OCI-LY3 (cell line): ENCODE measurements at regions not wholly inside any gene's neighbourhood (a gene's known extent, or its start where the extent isn't known, plus 50 kb on each side); places are given as distances from the start of the nearest gene placed in this dataset.

Experiments
- H2AFZ ChIP-seq: fragments of 200-600, 300-600 bp; shearing (Covaris generic); 2 replicates; pipeline ENCODE4 v1.6.0; 2014; ENCODE audit warnings: antibody characterized with exemption, low read depth, low read length
- H3K27ac ChIP-seq: fragments of 200-600, 300-600 bp; sonication (generic); 2 replicates; pipeline ENCODE4 v1.5.1; 2014; ENCODE audit warnings: mild to moderate bottlenecking, low read length, moderate library complexity, mixed read lengths
- H3K27me3 ChIP-seq: fragments of 200-600, 300-600 bp; sonication (generic); 2 replicates; pipeline ENCODE4 v1.6.1; 2014; ENCODE audit warnings: low read depth, low read length, mixed read lengths
- H3K36me3 ChIP-seq: fragments of 200-600, 300-600 bp; sonication (generic); replicated peaks from 2 replicates; pipeline ENCODE3; 2014; ENCODE audit warnings: low read depth, low read length, mixed read lengths
- H3K4me1 ChIP-seq: fragments of 300-600, 200-600 bp; sonication (generic); 2 replicates; pipeline ENCODE4 v1.6.1; 2014; ENCODE audit warnings: low read length, mixed read lengths
- H3K4me2 ChIP-seq: fragments of 200-600, 300-600 bp; sonication (generic); 2 replicates; pipeline ENCODE4 v1.6.1; 2014; ENCODE audit warnings: low read length, mixed read lengths
- H3K4me3 ChIP-seq: fragments of 300-600, 200-600 bp; sonication (generic); 2 replicates; pipeline ENCODE4 v1.5.1; 2014; ENCODE audit warnings: antibody characterized with exemption, mild to moderate bottlenecking, low read length, moderate library complexity
- H3K79me2 ChIP-seq: fragments of 300-600, 200-600 bp; shearing (Covaris generic); 2 replicates; pipeline ENCODE4 v1.6.1; 2014; ENCODE audit warnings: mild to moderate bottlenecking, low read length, mixed read lengths
- H3K9ac ChIP-seq: fragments of 300-600, 200-600 bp; shearing (Covaris generic); 2 replicates; pipeline ENCODE4 v1.6.0; 2014; ENCODE audit warnings: mild to moderate bottlenecking, low read length, moderate library complexity
- H3K9me3 ChIP-seq: fragments of 200-600, 300-600 bp; shearing (Covaris generic); 2 replicates; pipeline ENCODE4 v1.6.1; 2014; ENCODE audit warnings: low read length, mixed read lengths; ENCODE audit not compliant: insufficient read depth
- H4K20me1 ChIP-seq: fragments of 200-600, 300-600 bp; sonication (generic); 2 replicates; pipeline ENCODE4 v1.6.1; 2016; ENCODE audit warnings: low read length, mixed read lengths; ENCODE audit not compliant: insufficient read depth
- CTCF ChIP-seq: fragments of 200-600, 300-600 bp; sonication (generic); IDR thresholded peaks from 2 replicates; pipeline ENCODE4 v1.5.1; 2014; ENCODE audit warnings: antibody characterized with exemption, low read length, low read depth
- EZH2phosphoT487 ChIP-seq: fragments of 200-600 bp; shearing (Covaris generic); IDR thresholded peaks from 2 replicates; pipeline ENCODE4 v1.6.1; 2018; ENCODE audit warnings: antibody characterized with exemption, mixed run types, low read depth

GRCh38 chr16:59737274-59737673 is 1003.2 kb upstream of the GOT2 start:
- Histone ChIP-seq H3K9me3 (no peaks in the 10 kb centered on the region), H3K4me3 (no peak overlapping the region), H3K4me2 (no peak overlapping the region), H3K79me2 (no peaks in the 10 kb centered on the region), H3K9ac (no peak overlapping the region), H3K27ac (no peak overlapping the region), H3K27me3 (no peaks in the 10 kb centered on the region), H3K36me3 (no peaks in the 10 kb centered on the region), H3K4me1 (peaks cover 9% of the 10 kb centered on the region), H2AFZ (no peak overlapping the region), H4K20me1 (no peaks in the 10 kb centered on the region)
- TF ChIP-seq EZH2phosphoT487, result no peak
- no peak for TF ChIP-seq CTCF

GRCh38 chr16:59733321-59733720 is 999.2 kb upstream of the GOT2 start:
- Histone ChIP-seq H4K20me1 (no peaks in the 10 kb centered on the region), H3K4me1 (no peaks in the 10 kb centered on the region), H3K9ac (no peak overlapping the region), H3K4me3 (no peak overlapping the region), H2AFZ (no peak overlapping the region), H3K36me3 (no peaks in the 10 kb centered on the region), H3K9me3 (no peaks in the 10 kb centered on the region), H3K4me2 (no peak overlapping the region), H3K27me3 (no peaks in the 10 kb centered on the region), H3K79me2 (no peaks in the 10 kb centered on the region), H3K27ac (no peak overlapping the region)
- TF ChIP-seq CTCF (no peak), EZH2phosphoT487 (no peak)

GRCh38 chr16:59729613-59730012 is 995.5 kb upstream of the GOT2 start:
- Histone ChIP-seq H3K36me3 (no peaks in the 10 kb centered on the region), H2AFZ (no peak overlapping the region), H3K9me3 (no peaks in the 10 kb centered on the region), H3K4me3 (no peak overlapping the region), H3K4me2 (no peak overlapping the region), H3K4me1 (no peaks in the 10 kb centered on the region), H3K79me2 (no peaks in the 10 kb centered on the region), H3K27me3 (no peaks in the 10 kb centered on the region), H3K9ac (no peak overlapping the region), H4K20me1 (no peaks in the 10 kb centered on the region), H3K27ac (no peak overlapping the region)
- TF ChIP-seq CTCF (no peak), EZH2phosphoT487 (no peak)

GRCh38 chr16:59719121-59719520 is 985.0 kb upstream of the GOT2 start:
- H3K79me2 ChIP-seq, result no peaks in the 10 kb centered on the region
- no peak overlapping the region for H3K9ac ChIP-seq
- TF ChIP-seq CTCF, result no peak
- TF ChIP-seq EZH2phosphoT487, result no peak

More at GRCh38 chr16:59719121-59719520, 985.0 kb upstream of the GOT2 start:
- Histone ChIP-seq H3K4me3 (no peak overlapping the region), H3K4me2 (no peak overlapping the region), H3K27me3 (no peaks in the 10 kb centered on the region), H4K20me1 (no peaks in the 10 kb centered on the region), H3K36me3 (no peaks in the 10 kb centered on the region), H3K4me1 (no peaks in the 10 kb centered on the region), H3K9me3 (no peaks in the 10 kb centered on the region), H2AFZ (no peak overlapping the region), H3K27ac (no peak overlapping the region)
